ENCODE measurements at regions not wholly inside any gene's neighbourhood (a gene's known extent, or its start where the extent isn't known, plus 50 kb on each side); places are given as distances from the start of the nearest gene placed in this dataset.

- no peaks in the 10 kb centered on the region for H3K4me1 ChIP-seq
- H3K9me3 ChIP-seq: no peaks in the 10 kb centered on the region
- 56 to 65% methylated on average over 2 of the region's 2 CpGs for WGBS, 2 donors (ENCODE audit: low coverage in 1 of 2)
- H3K27ac ChIP-seq: no peak overlapping the region
- H3K4me3 ChIP-seq: no peak overlapping the region
- TF ChIP-seq POLR2A (IDR thresholded peaks at IDR 0.05): no peak
- TF ChIP-seq EP300 (IDR thresholded peaks at IDR 0.05): no peak
- TF ChIP-seq POLR2AphosphoS5 (IDR thresholded peaks at IDR 0.05): no peak
- TF ChIP-seq, protein P1, sequence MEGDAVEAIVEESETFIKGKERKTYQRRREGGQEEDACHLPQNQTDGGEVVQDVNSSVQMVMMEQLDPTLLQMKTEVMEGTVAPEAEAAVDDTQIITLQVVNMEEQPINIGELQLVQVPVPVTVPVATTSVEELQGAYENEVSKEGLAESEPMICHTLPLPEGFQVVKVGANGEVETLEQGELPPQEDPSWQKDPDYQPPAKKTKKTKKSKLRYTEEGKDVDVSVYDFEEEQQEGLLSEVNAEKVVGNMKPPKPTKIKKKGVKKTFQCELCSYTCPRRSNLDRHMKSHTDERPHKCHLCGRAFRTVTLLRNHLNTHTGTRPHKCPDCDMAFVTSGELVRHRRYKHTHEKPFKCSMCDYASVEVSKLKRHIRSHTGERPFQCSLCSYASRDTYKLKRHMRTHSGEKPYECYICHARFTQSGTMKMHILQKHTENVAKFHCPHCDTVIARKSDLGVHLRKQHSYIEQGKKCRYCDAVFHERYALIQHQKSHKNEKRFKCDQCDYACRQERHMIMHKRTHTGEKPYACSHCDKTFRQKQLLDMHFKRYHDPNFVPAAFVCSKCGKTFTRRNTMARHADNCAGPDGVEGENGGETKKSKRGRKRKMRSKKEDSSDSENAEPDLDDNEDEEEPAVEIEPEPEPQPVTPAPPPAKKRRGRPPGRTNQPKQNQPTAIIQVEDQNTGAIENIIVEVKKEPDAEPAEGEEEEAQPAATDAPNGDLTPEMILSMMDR (IDR thresholded peaks at IDR 0.05): no peak
- H3K36me3 ChIP-seq: no peaks in the 10 kb centered on the region
- H3K27me3 ChIP-seq: no peaks in the 10 kb centered on the region
- ATAC-seq: no peak
Observed at GRCh38 chr3:159458010-159458409, 530.6 kb upstream of the IL12A start.

GRCh38 chr3:159458982-159459381 lies 529.7 kb upstream of the IL12A start:
- H3K4me1 ChIP-seq: no peaks in the 10 kb centered on the region
- ATAC-seq: no peak
- no peaks in the 10 kb centered on the region for H3K36me3 ChIP-seq
- H3K27ac ChIP-seq: no peak overlapping the region
- TF ChIP-seq POLR2A (IDR thresholded peaks at IDR 0.05) (no peak), POLR2AphosphoS5 (IDR thresholded peaks at IDR 0.05) (no peak), EP300 (IDR thresholded peaks at IDR 0.05) (no peak)
- TF ChIP-seq, protein P1 (IDR thresholded peaks at IDR 0.05): no peak
- H3K9me3 ChIP-seq: no peaks in the 10 kb centered on the region
- H3K27me3 ChIP-seq: no peaks in the 10 kb centered on the region
- WGBS, 2 donors (ENCODE audit: low coverage in 1 of 2): 73 to 89% methylated on average over 1 to 2 of the region's 2 CpGs
- H3K4me3 ChIP-seq: no peak overlapping the region

DNA sequence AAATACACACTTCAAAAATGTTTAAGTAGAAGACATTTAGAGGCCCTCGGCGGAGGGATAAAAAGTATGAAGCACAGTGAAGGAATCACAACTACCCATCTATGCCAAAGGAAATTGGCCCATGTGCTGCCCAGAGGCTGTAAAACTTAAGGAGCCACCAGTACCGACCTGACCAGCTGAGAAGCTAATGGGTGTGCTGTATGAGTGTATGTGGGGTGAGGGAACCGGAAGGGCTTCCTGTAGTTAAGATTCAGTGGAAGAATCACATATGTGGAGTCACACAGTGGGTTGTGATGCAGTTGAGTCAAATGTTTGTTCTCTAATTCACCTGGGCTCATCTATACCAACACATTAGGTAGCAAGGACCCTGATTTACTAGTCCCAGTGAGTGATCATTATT lies 516.0 kb upstream of the IL12A start:
- no peaks in the 10 kb centered on the region for H3K4me1 ChIP-seq
- no peaks in the 10 kb centered on the region for H3K9me3 ChIP-seq
- no peak for TF ChIP-seq POLR2A (IDR thresholded peaks at IDR 0.05)
- TF ChIP-seq, protein P1 (IDR thresholded peaks at IDR 0.05): no peak
- TF ChIP-seq POLR2AphosphoS5 (IDR thresholded peaks at IDR 0.05): no peak
- no peak for TF ChIP-seq EP300 (IDR thresholded peaks at IDR 0.05)
- no peak for ATAC-seq
- no peaks in the 10 kb centered on the region for H3K36me3 ChIP-seq
- no peaks in the 10 kb centered on the region for H3K27me3 ChIP-seq
- no peak overlapping the region for H3K4me3 ChIP-seq
- H3K27ac ChIP-seq: no peak overlapping the region
- 55 to 62% methylated on average over 2 to 4 of the region's 4 CpGs for WGBS, 2 donors (ENCODE audit: low coverage in 1 of 2)

GRCh38 chr3:159473206-159473605 lies 515.4 kb upstream of the IL12A start:
- Histone ChIP-seq H3K4me3 (no peak overlapping the region), H3K27ac (no peak overlapping the region), H3K27me3 (no peaks in the 10 kb centered on the region), H3K4me1 (no peaks in the 10 kb centered on the region), H3K36me3 (no peaks in the 10 kb centered on the region), H3K9me3 (peaks cover 0 to 3% (median 0%) of the 10 kb centered on the region in 3 donors)
- no peak for ATAC-seq
- TF ChIP-seq POLR2A (IDR thresholded peaks at IDR 0.05) (no peak), EP300 (IDR thresholded peaks at IDR 0.05) (no peak)
- TF ChIP-seq, protein P1 (IDR thresholded peaks at IDR 0.05): no peak
- 60 to 64% methylated on average over 1 of the region's 1 CpG for WGBS, 2 donors (ENCODE audit: low coverage in 1 of 2)

- H3K9me3 ChIP-seq: peaks cover 0 to 9% (median 0%) of the 10 kb centered on the region in 3 donors
- H3K4me1 ChIP-seq: no peaks in the 10 kb centered on the region
- TF ChIP-seq POLR2A (IDR thresholded peaks at IDR 0.05): no peak
- TF ChIP-seq EP300 (IDR thresholded peaks at IDR 0.05): no peak
- no peak for TF ChIP-seq POLR2AphosphoS5 (IDR thresholded peaks at IDR 0.05)
- TF ChIP-seq, protein P1 (IDR thresholded peaks at IDR 0.05): no peak
- no peaks in the 10 kb centered on the region for H3K36me3 ChIP-seq
- no peak for ATAC-seq
- H3K27me3 ChIP-seq: no peaks in the 10 kb centered on the region
- no peak overlapping the region for H3K4me3 ChIP-seq
- no peak overlapping the region for H3K27ac ChIP-seq
Observed at GRCh38 chr3:159480046-159480445, 508.6 kb upstream of the IL12A start.

Data from gastroesophageal sphincter (tissue), 4 donors.